Ascending aorta (tissue), 2 donors: ENCODE measurements at regions not wholly inside any gene's neighbourhood (a gene's known extent, or its start where the extent isn't known, plus 50 kb on each side); places are given as distances from the start of the nearest gene placed in this dataset.
"Not testable (repeated sequence)": the region's sequence is repeated elsewhere in the genome, so short reads cannot be mapped to it uniquely, and the experiment has no call there.

Source experiments
- DNase-seq, 2 donors: peaks; one replicate each; pipeline ENCODE4 v3.0.0-alpha.2; 2019; ENCODE audit warnings: low spot score in 2 of 2
- H3K27ac ChIP-seq, 2 donors: fragments of 200-600 bp; sonication (generic); one replicate each; pipeline ENCODE4 v1.5.1; 2016 to 2017; ENCODE audit warnings: mild to moderate bottlenecking in 1 of 2
- H3K27me3 ChIP-seq: fragments of 200-600 bp; sonication (generic); one replicate; pipeline ENCODE4 v1.5.1; 2017
- H3K36me3 ChIP-seq, 2 donors: fragments of 200-600 bp; sonication (generic); one replicate each; pipeline ENCODE4 v1.5.1; 2016
- H3K4me1 ChIP-seq, 2 donors: fragments of 200-600 bp; sonication (generic); one replicate each; pipeline ENCODE4 v1.5.1; 2016 to 2017; ENCODE audit warnings: mild to moderate bottlenecking in 1 of 2
- H3K4me3 ChIP-seq, 2 donors: fragments of 200-600 bp; sonication (generic); one replicate each; pipeline ENCODE4 v1.5.1; 2016 to 2017; ENCODE audit warnings: mild to moderate bottlenecking in 1 of 2
- H3K9me3 ChIP-seq, 2 donors: fragments of 200-600 bp; sonication (generic); one replicate each; pipeline ENCODE4 v1.5.1; 2016
- intact Hi-C: fragments of 100-400 bp; cut with DNase I; formaldehyde crosslinking; loops from one replicate; pipeline ENCODE4 v1.15.1; 2023
- TF ChIP-seq, protein P1 (sequence below), 3 experiments: fragments of 200-600 bp in 2 of 3; fragments of 450-650 bp in 1 of 3; sonication (generic) in 2 of 3; IDR thresholded peaks; one replicate each; pipeline ENCODE4 v1.5.1; 2016 to 2019; ENCODE audit warnings: antibody characterized with exemption in 3 of 3, mild to moderate bottlenecking in 1 of 3, moderate library complexity in 1 of 3

DNA sequence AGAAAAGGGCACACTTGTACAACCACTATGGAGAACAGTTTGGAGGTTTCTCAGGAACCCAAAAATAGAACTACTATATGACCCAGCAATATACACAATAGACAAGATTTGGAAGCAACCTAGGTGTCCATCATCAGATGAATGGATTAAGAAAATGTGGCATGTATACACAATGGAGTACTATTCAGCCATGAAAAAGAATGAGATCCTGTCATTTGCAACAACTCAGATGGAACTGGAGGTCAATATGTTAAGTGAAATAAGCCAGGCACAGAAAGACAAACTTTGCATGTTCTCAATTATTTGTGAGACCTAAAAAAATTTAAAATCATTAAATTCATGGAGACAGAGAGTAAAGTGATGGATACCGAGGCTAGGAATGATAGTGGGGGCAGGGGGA lies 118.8 kb downstream of the ZNF467 start:
- Histone ChIP-seq H3K4me1 (no peaks in the 10 kb centered on the region), H3K27me3 (no peaks in the 10 kb centered on the region), H3K4me3 (no peak overlapping the region), H3K9me3 (peaks cover 0 to 6% of the 10 kb centered on the region in 2 donors), H3K27ac (no peak overlapping the region), H3K36me3 (no peaks in the 10 kb centered on the region)
- DNase-seq: no peak
- TF ChIP-seq, protein P1, sequence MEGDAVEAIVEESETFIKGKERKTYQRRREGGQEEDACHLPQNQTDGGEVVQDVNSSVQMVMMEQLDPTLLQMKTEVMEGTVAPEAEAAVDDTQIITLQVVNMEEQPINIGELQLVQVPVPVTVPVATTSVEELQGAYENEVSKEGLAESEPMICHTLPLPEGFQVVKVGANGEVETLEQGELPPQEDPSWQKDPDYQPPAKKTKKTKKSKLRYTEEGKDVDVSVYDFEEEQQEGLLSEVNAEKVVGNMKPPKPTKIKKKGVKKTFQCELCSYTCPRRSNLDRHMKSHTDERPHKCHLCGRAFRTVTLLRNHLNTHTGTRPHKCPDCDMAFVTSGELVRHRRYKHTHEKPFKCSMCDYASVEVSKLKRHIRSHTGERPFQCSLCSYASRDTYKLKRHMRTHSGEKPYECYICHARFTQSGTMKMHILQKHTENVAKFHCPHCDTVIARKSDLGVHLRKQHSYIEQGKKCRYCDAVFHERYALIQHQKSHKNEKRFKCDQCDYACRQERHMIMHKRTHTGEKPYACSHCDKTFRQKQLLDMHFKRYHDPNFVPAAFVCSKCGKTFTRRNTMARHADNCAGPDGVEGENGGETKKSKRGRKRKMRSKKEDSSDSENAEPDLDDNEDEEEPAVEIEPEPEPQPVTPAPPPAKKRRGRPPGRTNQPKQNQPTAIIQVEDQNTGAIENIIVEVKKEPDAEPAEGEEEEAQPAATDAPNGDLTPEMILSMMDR (IDR thresholded peaks at IDR 0.05): no peak
- intact Hi-C loops: no loop called here

DNA sequence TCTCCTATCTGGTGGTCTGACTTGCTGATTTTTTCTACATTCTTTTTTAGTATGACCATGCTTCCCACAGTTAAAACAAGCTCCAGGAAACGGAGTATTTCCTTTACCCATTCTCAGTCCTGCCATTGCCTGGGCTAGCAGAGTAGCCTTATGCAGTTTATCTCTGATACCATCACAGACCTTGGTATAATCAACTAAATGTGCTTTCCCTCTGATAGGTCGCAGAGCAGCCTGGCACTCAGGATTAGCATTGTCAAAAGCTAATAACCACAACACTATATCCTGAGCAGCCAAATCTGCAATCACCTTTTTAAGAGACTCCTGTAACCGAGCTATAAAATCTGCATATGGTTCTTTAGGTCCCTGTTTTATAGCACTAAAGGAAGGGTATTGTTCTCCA lies 123.2 kb downstream of the ZNF467 start:
- intact Hi-C loops, H3K9me3 ChIP-seq, H3K27ac ChIP-seq, H3K36me3 ChIP-seq, H3K4me3 ChIP-seq, DNase-seq, H3K27me3 ChIP-seq, H3K4me1 ChIP-seq: not testable (repeated sequence)

DNA sequence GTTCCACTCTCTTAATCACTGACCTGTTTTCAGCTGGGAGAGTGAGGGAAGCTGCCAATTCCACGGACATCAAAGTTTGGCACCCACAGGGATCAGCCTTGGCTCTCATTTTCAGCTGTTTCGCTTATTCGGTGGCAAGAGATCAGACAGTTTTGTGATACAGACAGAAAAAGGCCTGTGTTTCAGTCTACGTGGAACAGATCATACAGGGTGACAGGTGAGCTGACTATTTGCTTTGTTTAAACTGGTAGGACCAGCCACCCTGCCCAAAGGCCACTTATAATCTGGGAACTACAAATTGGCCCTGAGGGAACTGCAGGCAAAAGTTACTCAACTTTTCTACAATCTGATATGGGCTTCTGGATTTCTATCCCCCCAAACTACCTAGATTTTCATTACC lies 128.6 kb downstream of the ZNF467 start:
- Histone ChIP-seq H3K27ac (no peak overlapping the region), H3K27me3 (no peaks in the 10 kb centered on the region), H3K4me1 (no peaks in the 10 kb centered on the region), H3K4me3 (no peak overlapping the region), H3K36me3 (no peaks in the 10 kb centered on the region), H3K9me3 (no peaks in the 10 kb centered on the region)
- intact Hi-C loops: no loop called here
- TF ChIP-seq, protein P1 (IDR thresholded peaks at IDR 0.05): no peak
- no peak for DNase-seq

DNA sequence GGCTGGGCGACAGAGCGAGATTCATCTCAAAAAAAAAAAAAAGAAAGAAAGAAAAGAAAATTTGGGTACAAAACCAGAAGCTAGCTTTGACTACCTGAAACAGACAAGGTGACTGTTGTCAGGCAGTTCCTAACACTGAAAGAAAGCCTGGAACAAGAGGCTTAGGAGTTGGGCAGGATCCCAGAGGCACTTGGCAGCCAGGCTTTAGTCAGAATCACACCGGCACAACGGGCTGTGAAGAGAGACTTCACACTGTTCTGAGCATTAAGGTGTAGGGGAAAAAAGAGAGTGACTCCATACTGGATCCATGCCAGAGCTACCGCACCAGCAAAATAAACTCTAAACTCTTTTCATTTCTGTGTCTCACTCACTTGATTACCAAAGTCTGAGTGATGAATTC lies 130.8 kb downstream of the ZNF467 start:
- DNase-seq: no peak
- intact Hi-C loops: no loop called here

DNA sequence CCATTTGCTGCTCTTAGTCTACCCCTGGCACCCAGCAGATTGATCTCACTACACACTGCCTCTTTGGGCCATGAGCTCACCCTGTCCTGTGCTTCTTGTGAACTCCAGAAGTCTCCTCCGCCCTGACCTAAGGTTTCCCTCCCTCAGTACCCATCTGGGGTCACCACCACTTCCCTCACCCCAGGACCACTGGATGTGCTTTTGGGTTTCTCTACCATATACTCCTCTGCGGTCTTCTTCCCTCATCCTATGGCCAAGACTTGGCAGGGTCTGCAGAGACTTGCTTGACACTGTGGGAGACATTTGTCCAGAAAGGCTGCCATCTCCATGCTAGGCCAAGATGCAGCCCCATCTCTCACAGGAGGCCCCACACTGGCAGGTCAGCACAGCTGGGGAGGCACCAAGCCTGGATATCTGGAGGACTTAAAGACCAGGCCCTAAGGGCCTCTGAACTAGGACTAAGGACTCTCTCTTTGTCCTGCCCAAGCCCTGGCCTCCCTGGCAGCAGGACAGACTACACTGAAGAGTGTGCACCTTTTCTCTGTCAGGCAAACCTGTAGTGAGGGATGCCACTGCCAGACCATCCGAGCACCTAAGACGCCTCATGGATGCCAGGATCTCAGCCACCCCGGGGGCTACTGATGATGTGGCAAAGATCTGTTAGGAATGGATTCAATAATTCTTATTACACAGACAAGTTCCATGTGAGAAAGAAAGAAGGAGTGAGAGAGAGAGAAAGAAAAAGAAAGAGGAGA lies 134.6 kb downstream of the ZNF467 start:
- Histone ChIP-seq H3K9me3 (no peaks in the 10 kb centered on the region), H3K27me3 (no peaks in the 10 kb centered on the region), H3K27ac (no peak overlapping the region), H3K4me3 (no peak overlapping the region), H3K36me3 (no peaks in the 10 kb centered on the region), H3K4me1 (no peaks in the 10 kb centered on the region)
- no peak for DNase-seq
- intact Hi-C loops: no loop called here
- TF ChIP-seq, protein P1 (IDR thresholded peaks at IDR 0.05): no peak

More for the DNA sequence above, 130.8 kb downstream of the ZNF467 start:
- no peak overlapping the region for H3K27ac ChIP-seq
- no peaks in the 10 kb centered on the region for H3K36me3 ChIP-seq
- H3K27me3 ChIP-seq: no peaks in the 10 kb centered on the region
- TF ChIP-seq, protein P1 (IDR thresholded peaks at IDR 0.05): no peak
- no peak overlapping the region for H3K4me3 ChIP-seq
- H3K4me1 ChIP-seq: no peaks in the 10 kb centered on the region
- H3K9me3 ChIP-seq: no peaks in the 10 kb centered on the region

DNA sequence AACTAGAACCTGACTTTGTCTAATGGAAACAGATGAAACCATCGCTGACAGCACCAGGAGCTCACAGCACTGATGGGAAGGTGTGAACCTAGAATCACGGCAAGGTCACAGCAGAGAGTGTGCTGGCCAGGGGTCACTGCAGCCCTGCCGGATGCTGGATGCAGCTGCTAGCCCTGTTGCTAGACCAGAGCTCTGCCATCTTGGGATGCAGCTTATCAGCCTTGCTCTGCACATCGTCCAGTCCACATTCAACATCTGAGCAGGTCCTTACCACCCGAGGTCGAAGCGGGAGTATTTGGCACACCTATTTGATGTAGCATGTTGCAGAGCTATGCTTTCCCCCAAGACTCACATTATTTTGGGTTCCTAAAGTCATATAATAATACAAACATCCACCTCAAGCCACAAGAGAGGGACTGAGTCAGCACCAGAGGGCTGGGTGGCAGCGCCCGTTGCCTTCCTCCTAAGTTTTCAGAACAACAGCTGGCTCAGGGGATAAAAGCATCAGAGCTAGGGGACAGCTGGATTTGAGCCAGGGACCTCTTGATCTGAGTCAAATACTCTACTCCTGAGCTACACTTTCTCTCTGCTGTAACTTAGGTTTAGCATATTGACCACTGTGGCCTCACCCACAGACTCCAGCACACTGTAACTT lies 135.3 kb downstream of the ZNF467 start:
- Histone ChIP-seq H3K36me3 (no peaks in the 10 kb centered on the region), H3K27ac (no peak overlapping the region), H3K4me1 (no peaks in the 10 kb centered on the region), H3K27me3 (no peaks in the 10 kb centered on the region), H3K4me3 (no peak overlapping the region), H3K9me3 (no peaks in the 10 kb centered on the region)
- no peak for DNase-seq
- intact Hi-C loops: no loop called here
- TF ChIP-seq, protein P1 (IDR thresholded peaks at IDR 0.05): no peak
